Thyroid gland (tissue), 4 donors: ENCODE measurements at regions not wholly inside any gene's neighbourhood (a gene's known extent, or its start where the extent isn't known, plus 50 kb on each side); places are given as distances from the start of the nearest gene placed in this dataset.

Experiments
- CTCF ChIP-seq, 6 experiments: fragments of 200-600 bp in 3 of 6; fragments of 450-650 bp in 3 of 6; sonication (generic) in 3 of 6; IDR thresholded peaks; one replicate each; pipeline ENCODE4 v1.5.1; 2016 to 2019; ENCODE audit warnings: antibody characterized with exemption in 6 of 6, mild to moderate bottlenecking in 2 of 6, inconsistent platforms in 1 of 6, moderate library complexity in 1 of 6
- POLR2A ChIP-seq, 2 donors: fragments of 450-650 bp; IDR thresholded peaks; one replicate each; pipeline ENCODE4 v1.6.1; 2017; ENCODE audit warnings: antibody characterized with exemption in 2 of 2, mild to moderate bottlenecking in 2 of 2, moderate library complexity in 1 of 2

GRCh38 chr2:46814160-46814961, 101.2 kb downstream of the MCFD2 start:
- TF ChIP-seq CTCF (IDR thresholded peaks at IDR 0.05) (no peak), POLR2A (IDR thresholded peaks at IDR 0.05) (no peak)
